ENCODE measurements at regions not wholly inside any gene's neighbourhood (a gene's known extent, or its start where the extent isn't known, plus 50 kb on each side); places are given as distances from the start of the nearest gene placed in this dataset.

DNA sequence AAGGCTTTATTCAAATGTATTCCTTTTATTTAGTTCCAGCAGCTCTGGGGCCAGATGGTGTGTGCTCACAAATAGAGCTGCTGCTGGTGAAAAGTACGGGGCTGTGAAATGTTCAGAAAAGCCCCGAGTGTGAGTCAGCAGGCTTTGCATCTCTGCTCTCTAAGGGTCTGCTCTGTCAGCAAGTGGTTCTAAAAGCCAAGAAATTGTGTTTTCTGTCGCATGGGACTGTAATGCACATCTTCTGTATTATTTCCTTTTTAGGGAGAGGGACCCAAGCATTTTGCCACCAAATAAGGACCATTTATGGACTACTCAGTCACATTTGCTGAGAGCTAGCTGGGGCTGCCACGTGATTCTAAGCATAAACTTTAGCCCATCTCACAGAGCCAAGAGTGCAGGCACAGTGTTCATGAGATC is 82.9 kb upstream of the NHS start:
- intact Hi-C loops (cut with DNase I): no loop called here
- TF ChIP-seq, protein P1, sequence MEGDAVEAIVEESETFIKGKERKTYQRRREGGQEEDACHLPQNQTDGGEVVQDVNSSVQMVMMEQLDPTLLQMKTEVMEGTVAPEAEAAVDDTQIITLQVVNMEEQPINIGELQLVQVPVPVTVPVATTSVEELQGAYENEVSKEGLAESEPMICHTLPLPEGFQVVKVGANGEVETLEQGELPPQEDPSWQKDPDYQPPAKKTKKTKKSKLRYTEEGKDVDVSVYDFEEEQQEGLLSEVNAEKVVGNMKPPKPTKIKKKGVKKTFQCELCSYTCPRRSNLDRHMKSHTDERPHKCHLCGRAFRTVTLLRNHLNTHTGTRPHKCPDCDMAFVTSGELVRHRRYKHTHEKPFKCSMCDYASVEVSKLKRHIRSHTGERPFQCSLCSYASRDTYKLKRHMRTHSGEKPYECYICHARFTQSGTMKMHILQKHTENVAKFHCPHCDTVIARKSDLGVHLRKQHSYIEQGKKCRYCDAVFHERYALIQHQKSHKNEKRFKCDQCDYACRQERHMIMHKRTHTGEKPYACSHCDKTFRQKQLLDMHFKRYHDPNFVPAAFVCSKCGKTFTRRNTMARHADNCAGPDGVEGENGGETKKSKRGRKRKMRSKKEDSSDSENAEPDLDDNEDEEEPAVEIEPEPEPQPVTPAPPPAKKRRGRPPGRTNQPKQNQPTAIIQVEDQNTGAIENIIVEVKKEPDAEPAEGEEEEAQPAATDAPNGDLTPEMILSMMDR (IDR thresholded peaks at IDR 0.05): no peak
- no peak for TF ChIP-seq POLR2A (IDR thresholded peaks at IDR 0.05)
- Histone ChIP-seq H3K36me3 (no peaks in the 10 kb centered on the region), H3K27me3 (no peaks in the 10 kb centered on the region), H3K9me3 (no peaks in the 10 kb centered on the region), H3K4me1 (no peaks in the 10 kb centered on the region), H3K4me3 (no peak overlapping the region), H3K27ac (peak overlapping the region in 3 of 4 donors; percentile 17 to 54 (median 32))
- no peak for DNase-seq
- WGBS, 2 donors: 44 to 53% methylated on average over 2 to 4 of the region's 4 CpGs

DNA sequence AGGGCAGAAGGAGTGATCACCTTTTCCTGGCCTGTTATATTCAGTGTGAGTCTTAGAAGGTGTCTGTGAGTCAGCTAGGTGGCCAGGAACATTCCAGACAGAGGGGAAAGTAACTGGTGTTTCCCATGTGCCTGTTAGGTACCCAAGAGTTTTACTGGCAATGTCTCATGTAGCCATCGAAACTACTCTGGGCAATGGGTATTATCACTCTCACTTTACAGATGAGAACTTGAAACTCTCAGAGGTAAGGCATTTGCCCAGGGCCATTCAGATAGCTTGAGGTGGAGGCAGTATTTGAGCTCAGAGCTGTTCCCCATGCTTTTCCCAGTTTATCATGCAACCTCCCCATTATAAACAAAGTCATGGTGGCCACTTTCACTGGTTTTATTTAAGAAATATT is 80.4 kb upstream of the NHS start:
- no peaks in the 10 kb centered on the region for H3K9me3 ChIP-seq
- no peak overlapping the region for H3K27ac ChIP-seq
- no peaks in the 10 kb centered on the region for H3K4me1 ChIP-seq
- DNase-seq: no peak
- TF ChIP-seq, protein P1 (IDR thresholded peaks at IDR 0.05): no peak
- no peak for TF ChIP-seq POLR2A (IDR thresholded peaks at IDR 0.05)
- WGBS, 2 donors: 82 to 83% methylated on average over 1 of the region's 1 CpG
- no peaks in the 10 kb centered on the region for H3K36me3 ChIP-seq
- intact Hi-C loops (cut with DNase I): no loop called here
- no peak overlapping the region for H3K4me3 ChIP-seq
- no peaks in the 10 kb centered on the region for H3K27me3 ChIP-seq

DNA sequence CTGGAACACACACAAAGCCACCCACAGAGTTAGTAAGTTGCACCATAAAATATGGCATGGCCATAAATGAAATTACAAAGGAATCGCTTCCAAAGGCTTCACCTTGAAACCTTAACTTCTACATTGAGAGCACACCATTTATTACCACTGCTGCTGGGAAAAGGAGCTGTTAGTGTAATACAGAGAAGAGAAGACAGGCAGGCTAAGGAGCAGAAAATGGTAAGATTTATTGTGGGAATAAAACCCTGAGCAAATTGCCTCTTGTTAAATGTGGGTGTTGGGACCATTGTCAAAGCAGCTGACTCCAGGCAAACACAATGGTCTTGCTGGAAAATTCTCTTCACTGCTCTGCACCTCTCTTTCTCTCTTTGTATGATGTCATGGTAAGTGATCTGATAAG is 79.2 kb upstream of the NHS start:
- Histone ChIP-seq H3K4me1 (no peaks in the 10 kb centered on the region), H3K36me3 (no peaks in the 10 kb centered on the region), H3K27me3 (no peaks in the 10 kb centered on the region), H3K4me3 (no peak overlapping the region), H3K27ac (no peak overlapping the region), H3K9me3 (no peaks in the 10 kb centered on the region)
- intact Hi-C loops (cut with DNase I): no loop called here
- no peak for DNase-seq
- 80% methylated on average over 1 of the region's 1 CpG; no CpG with 5 or more reads in 1 of the 2 donors for WGBS, 2 donors
- TF ChIP-seq POLR2A (IDR thresholded peaks at IDR 0.05): no peak
- TF ChIP-seq, protein P1 (IDR thresholded peaks at IDR 0.05): no peak

DNA sequence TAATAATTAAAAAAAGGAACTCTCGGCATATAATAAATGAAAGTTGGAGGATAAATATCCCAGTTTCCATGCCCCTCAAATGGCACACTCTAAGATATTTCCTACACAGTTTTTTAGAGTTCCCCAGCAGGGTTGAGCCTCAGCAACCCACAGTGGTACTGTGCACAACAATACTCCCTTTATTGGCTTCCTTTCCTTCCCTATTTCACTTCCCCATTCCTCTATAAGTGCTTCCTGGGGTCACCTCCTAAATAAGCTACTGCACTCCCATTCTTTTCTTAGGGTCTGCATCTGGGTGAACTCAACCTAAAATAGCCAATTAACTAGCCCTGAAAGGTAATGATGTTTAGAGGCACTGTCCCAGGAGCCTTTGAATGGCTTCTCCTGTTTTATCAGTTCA is 76.4 kb upstream of the NHS start:
- no peaks in the 10 kb centered on the region for H3K27me3 ChIP-seq
- no peak for DNase-seq
- intact Hi-C loops (cut with DNase I): no loop called here
- peak overlapping the region in 1 of 4 donors; percentile 29 for H3K27ac ChIP-seq
- no peaks in the 10 kb centered on the region for H3K9me3 ChIP-seq
- H3K4me3 ChIP-seq: no peak overlapping the region
- TF ChIP-seq, protein P1 (IDR thresholded peaks at IDR 0.05): no peak
- TF ChIP-seq POLR2A (IDR thresholded peaks at IDR 0.05): no peak
- WGBS, 2 donors: 87 to 88% methylated on average over 1 of the region's 1 CpG
- H3K4me1 ChIP-seq: no peaks in the 10 kb centered on the region
- H3K36me3 ChIP-seq: no peaks in the 10 kb centered on the region

DNA sequence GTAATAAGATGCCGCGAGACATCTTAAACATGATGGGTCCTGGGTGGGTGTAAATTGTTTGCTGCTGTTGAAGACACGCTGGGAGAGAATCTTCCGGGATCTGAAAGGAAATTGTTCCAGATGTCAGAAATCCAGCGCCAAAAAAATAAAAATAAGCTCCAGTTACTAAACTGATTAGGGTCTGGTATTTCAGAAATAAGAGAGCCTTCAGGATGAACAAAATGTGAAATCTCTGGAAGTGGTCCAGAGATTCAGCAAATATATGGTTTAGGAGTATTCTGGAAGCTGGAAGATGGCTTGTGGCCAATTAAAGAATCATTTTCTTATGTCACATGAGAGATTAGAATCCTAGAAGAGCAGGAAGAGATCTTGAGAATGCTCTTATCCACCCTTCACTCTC is 75.8 kb upstream of the NHS start:
- 44 to 76% methylated on average over 5 of the region's 5 CpGs for WGBS, 2 donors
- H3K27ac ChIP-seq: peak overlapping the region in 1 of 4 donors; percentile 29
- no peak for DNase-seq

More for the DNA sequence above, 75.8 kb upstream of the NHS start:
- peak overlapping the region in 1 of 4 donors; percentile 3 for H3K4me3 ChIP-seq
- H3K9me3 ChIP-seq: no peaks in the 10 kb centered on the region
- intact Hi-C loops (cut with DNase I): no loop called here
- no peaks in the 10 kb centered on the region for H3K36me3 ChIP-seq
- no peaks in the 10 kb centered on the region for H3K27me3 ChIP-seq
- no peaks in the 10 kb centered on the region for H3K4me1 ChIP-seq
- no peak for TF ChIP-seq POLR2A (IDR thresholded peaks at IDR 0.05)
- TF ChIP-seq, protein P1 (IDR thresholded peaks at IDR 0.05): no peak
